K562 (cell line): ENCODE measurements at regions not wholly inside any gene's neighbourhood (a gene's known extent, or its start where the extent isn't known, plus 50 kb on each side); places are given as distances from the start of the nearest gene placed in this dataset.

Source experiments
- ARID3B ChIP-seq: fragments of 250-450 bp; sonication (Bioruptor Pico); IDR thresholded peaks from 2 replicates; pipeline ENCODE4 v1.4.0; 2020; ENCODE audit warnings: borderline replicate concordance
- BCOR ChIP-seq: fragments of 450-650 bp; IDR thresholded peaks from 2 replicates; pipeline ENCODE4 v1.6.1; 2016
- CBFA2T3 ChIP-seq: fragments of 450-650 bp; IDR thresholded peaks from 2 replicates; pipeline ENCODE4 v1.6.1; 2017
- CBX1 ChIP-seq: sonication (generic); IDR thresholded peaks from 2 replicates; pipeline ENCODE4 v1.6.1; 2016; ENCODE audit warnings: antibody characterized with exemption, low read depth, mild to moderate bottlenecking
- E2F1 ChIP-seq: sonication (generic); formaldehyde crosslinking; IDR thresholded peaks from 2 replicates; pipeline ENCODE4 v1.8.1; 2023; ENCODE audit warnings: mild to moderate bottlenecking, missing genetic modification reagents, moderate library complexity
- E2F8 ChIP-seq: fragments of 450-650 bp; IDR thresholded peaks from 2 replicates; pipeline ENCODE4 v1.7.1; 2018; ENCODE audit warnings: mild to moderate bottlenecking, low read depth; ENCODE audit not compliant: partially characterized antibody
- GTF2B ChIP-seq: IDR thresholded peaks from 2 replicates; pipeline ENCODE4 v1.6.1; 2011; ENCODE audit not compliant: insufficient read length; ENCODE audit errors: extremely low read depth
- NR2F6 ChIP-seq: fragments of 450-650 bp; formaldehyde crosslinking; IDR thresholded peaks from 2 replicates; pipeline ENCODE4 v1.4.0; 2020; ENCODE audit warnings: mild to moderate bottlenecking
- RB1 ChIP-seq: fragments of 450-650 bp; IDR thresholded peaks from 2 replicates; pipeline ENCODE4 v1.6.1; 2017; ENCODE audit warnings: low read depth, mild to moderate bottlenecking
- RFX7 ChIP-seq: fragments of 250-450 bp; sonication (Bioruptor Pico); IDR thresholded peaks from 2 replicates; pipeline ENCODE4 v1.5.1; 2021; ENCODE audit warnings: mild to moderate bottlenecking
- SMARCC2 ChIP-seq: fragments of 450-650 bp; IDR thresholded peaks from 2 replicates; pipeline ENCODE4 v1.6.1; 2017; ENCODE audit warnings: antibody characterized with exemption, moderate library complexity, mild to moderate bottlenecking, low read depth
- SUPT5H ChIP-seq: fragments of 450-650 bp; IDR thresholded peaks from 2 replicates; pipeline ENCODE4 v1.6.1; 2016
- TAF15 ChIP-seq: fragments of 200-400 bp; formaldehyde crosslinking; IDR thresholded peaks from 2 replicates; pipeline ENCODE4 v1.6.1; 2017; ENCODE audit warnings: mild to moderate bottlenecking, low read depth, low read length, moderate library complexity
- TARDBP ChIP-seq: fragments of 450-650 bp; IDR thresholded peaks from 2 replicates; pipeline ENCODE4 v1.6.1; 2016
- TCF7 ChIP-seq: sonication (generic); IDR thresholded peaks from 2 replicates; pipeline ENCODE4 v1.6.1; 2016; ENCODE audit warnings: antibody characterized with exemption, borderline replicate concordance
- ZNF609 ChIP-seq: sonication (generic); formaldehyde crosslinking; IDR thresholded peaks from 2 replicates; pipeline ENCODE4 v1.8.1; 2023; ENCODE audit warnings: missing genetic modification reagents, mild to moderate bottlenecking, borderline replicate concordance
- ZNF75A ChIP-seq: fragments of 450-650 bp; formaldehyde crosslinking; IDR thresholded peaks from 2 replicates; pipeline ENCODE4 v1.4.0; 2020; ENCODE audit warnings: mild to moderate bottlenecking
- ZNF830 ChIP-seq: fragments of 250-450 bp; sonication (Bioruptor Pico); IDR thresholded peaks from 2 replicates; pipeline ENCODE4 v1.5.0; 2021; ENCODE audit warnings: mild to moderate bottlenecking

GRCh38 chr7:92904244-92905131 lies 68.1 kb upstream of the CDK6 start (continued):
- TF ChIP-seq TARDBP (no peak), SUPT5H (no peak), TCF7 (no peak), TAF15 (no peak), BCOR (no peak), ZNF609 (CRISPR knock-in tag) (no peak), CBX1 (no peak; the same call in 1 of the 2 replicates), ZNF75A (CRISPR knock-in tag) (no peak), ARID3B (CRISPR knock-in tag) (0 out of 2 replicates have a peak, but pooled peaks have one; percentile 12), SMARCC2 (peak; percentile 53; the same call in 1 of the 2 replicates), RB1 (no peak), RFX7 (CRISPR knock-in tag) (no peak), NR2F6 (CRISPR knock-in tag) (no peak), E2F1 (CRISPR knock-in tag) (no peak), GTF2B (no peak), CBFA2T3 (peak; percentile 46; the same call in 1 of the 2 replicates), ZNF830 (CRISPR knock-in tag) (no peak), E2F8 (no peak)
